Tibial nerve (tissue), 4 donors: ENCODE measurements at regions not wholly inside any gene's neighbourhood (a gene's known extent, or its start where the extent isn't known, plus 50 kb on each side); places are given as distances from the start of the nearest gene placed in this dataset.

Experiments used
- EP300 ChIP-seq, 2 donors: sonication (generic); formaldehyde crosslinking; IDR thresholded peaks; one replicate each; pipeline ENCODE4 v1.6.1; 2017; ENCODE audit warnings: antibody characterized with exemption in 2 of 2, mild to moderate bottlenecking in 1 of 2
- POLR2A ChIP-seq, 2 donors: fragments of 450-650 bp; IDR thresholded peaks; one replicate each; pipeline ENCODE4 v1.6.1; 2017; ENCODE audit warnings: antibody characterized with exemption in 2 of 2, mild to moderate bottlenecking in 2 of 2, moderate library complexity in 2 of 2
- TF ChIP-seq, protein P1 (sequence below), 5 experiments: fragments of 200-600 bp in 3 of 5; fragments of 450-650 bp in 2 of 5; sonication (generic) in 3 of 5; IDR thresholded peaks; one replicate each; pipeline ENCODE4 v1.5.1; 2016 to 2019; ENCODE audit warnings: antibody characterized with exemption in 5 of 5, mild to moderate bottlenecking in 3 of 5, moderate library complexity in 2 of 5

GRCh38 chr3:181916013-181916412 is 204.3 kb downstream of the SOX2 start:
- TF ChIP-seq, protein P1, sequence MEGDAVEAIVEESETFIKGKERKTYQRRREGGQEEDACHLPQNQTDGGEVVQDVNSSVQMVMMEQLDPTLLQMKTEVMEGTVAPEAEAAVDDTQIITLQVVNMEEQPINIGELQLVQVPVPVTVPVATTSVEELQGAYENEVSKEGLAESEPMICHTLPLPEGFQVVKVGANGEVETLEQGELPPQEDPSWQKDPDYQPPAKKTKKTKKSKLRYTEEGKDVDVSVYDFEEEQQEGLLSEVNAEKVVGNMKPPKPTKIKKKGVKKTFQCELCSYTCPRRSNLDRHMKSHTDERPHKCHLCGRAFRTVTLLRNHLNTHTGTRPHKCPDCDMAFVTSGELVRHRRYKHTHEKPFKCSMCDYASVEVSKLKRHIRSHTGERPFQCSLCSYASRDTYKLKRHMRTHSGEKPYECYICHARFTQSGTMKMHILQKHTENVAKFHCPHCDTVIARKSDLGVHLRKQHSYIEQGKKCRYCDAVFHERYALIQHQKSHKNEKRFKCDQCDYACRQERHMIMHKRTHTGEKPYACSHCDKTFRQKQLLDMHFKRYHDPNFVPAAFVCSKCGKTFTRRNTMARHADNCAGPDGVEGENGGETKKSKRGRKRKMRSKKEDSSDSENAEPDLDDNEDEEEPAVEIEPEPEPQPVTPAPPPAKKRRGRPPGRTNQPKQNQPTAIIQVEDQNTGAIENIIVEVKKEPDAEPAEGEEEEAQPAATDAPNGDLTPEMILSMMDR (IDR thresholded peaks at IDR 0.05), result no peak
- no peak for TF ChIP-seq POLR2A (IDR thresholded peaks at IDR 0.05)
- no peak for TF ChIP-seq EP300 (IDR thresholded peaks at IDR 0.05)
